Hepatocyte (in vitro differentiated cells): ENCODE measurements at regions not wholly inside any gene's neighbourhood (a gene's known extent, or its start where the extent isn't known, plus 50 kb on each side); places are given as distances from the start of the nearest gene placed in this dataset.

Experiments used
- DNase-seq: peaks from one replicate; pipeline ENCODE4 v3.0.0-alpha.2; 2016; ENCODE audit warnings: low spot score
- H2AFZ ChIP-seq: fragments of 200-600 bp; sonication (generic); 2 replicates; pipeline ENCODE4 v1.6.0; 2016; ENCODE audit warnings: antibody characterized with exemption, mild to moderate bottlenecking
- H3K27ac ChIP-seq: fragments of 200-600 bp; sonication (generic); 2 replicates; pipeline ENCODE4 v1.5.1; 2016; ENCODE audit warnings: mild to moderate bottlenecking
- H3K27me3 ChIP-seq: fragments of 200-600 bp; sonication (generic); 2 replicates; pipeline ENCODE4 v1.6.1; 2016
- H3K36me3 ChIP-seq: fragments of 200-600 bp; sonication (generic); replicated peaks from 2 replicates; pipeline ENCODE4 v1.5.1; 2016; ENCODE audit warnings: low read depth; ENCODE audit not compliant: insufficient read depth
- H3K4me1 ChIP-seq: fragments of 200-600 bp; sonication (generic); 2 replicates; pipeline ENCODE4 v1.5.1; 2016; ENCODE audit warnings: mild to moderate bottlenecking, moderate library complexity; ENCODE audit not compliant: insufficient read depth
- H3K4me2 ChIP-seq: fragments of 200-600 bp; sonication (generic); 2 replicates; pipeline ENCODE4 v1.6.0; 2016
- H3K4me3 ChIP-seq: fragments of 200-600 bp; sonication (generic); 2 replicates; pipeline ENCODE4 v1.5.1; 2016; ENCODE audit warnings: mild to moderate bottlenecking
- H3K79me2 ChIP-seq: fragments of 200-600 bp; sonication (generic); 2 replicates; pipeline ENCODE4 v1.6.0; 2017; ENCODE audit warnings: mild to moderate bottlenecking
- H3K9me2 ChIP-seq: fragments of 200-600 bp; sonication (generic); replicated peaks from 2 replicates; pipeline ENCODE4 v1.6.0; 2017; ENCODE audit warnings: mild to moderate bottlenecking; ENCODE audit not compliant: insufficient read depth
- H3K9me3 ChIP-seq: fragments of 200-600 bp; sonication (generic); 2 replicates; pipeline ENCODE4 v1.5.1; 2016; ENCODE audit warnings: low read depth, mild to moderate bottlenecking
- H4K20me1 ChIP-seq: fragments of 200-600 bp; sonication (generic); 2 replicates; pipeline ENCODE4 v1.6.0; 2016; ENCODE audit warnings: mild to moderate bottlenecking; ENCODE audit not compliant: insufficient read depth, poor library complexity, severe bottlenecking
- CTCF ChIP-seq: fragments of 200-600 bp; sonication (generic); IDR thresholded peaks from 2 replicates; pipeline ENCODE4 v1.5.1; 2016; ENCODE audit warnings: antibody characterized with exemption, mild to moderate bottlenecking; ENCODE audit not compliant: poor library complexity
- EZH2 ChIP-seq: fragments of 200-600 bp; sonication (generic); IDR thresholded peaks from 2 replicates; pipeline ENCODE4 v1.6.1; 2016; ENCODE audit warnings: antibody characterized with exemption, mild to moderate bottlenecking, borderline replicate concordance
- EZH2phosphoT487 ChIP-seq: fragments of 200-600 bp; sonication (generic); IDR thresholded peaks from one replicate; pipeline ENCODE4 v1.6.1; 2018; ENCODE audit warnings: antibody characterized with exemption, mild to moderate bottlenecking, low read depth, moderate library complexity; ENCODE audit not compliant: unreplicated experiment, severe bottlenecking
- WGBS: methylation state at CpG from one replicate; pipeline ENCODE4 v1.1.6; 2016; ENCODE audit warnings: low lambda C conversion rate; ENCODE audit errors: missing lambda C conversion rate; 5-methylcytosine and 5-hydroxymethylcytosine counted together

- H3K27me3 ChIP-seq, result no peaks in the 10 kb centered on the region
- 90% methylated on average over 7 of the region's 7 CpGs for WGBS
- no peak for DNase-seq
These were observed 217.9 kb downstream of the RRAGC start for GRCh38 chr1:38641661-38642060.

GRCh38 chr1:38640371-38640770 lies 219.2 kb downstream of the RRAGC start:
- H3K27me3 ChIP-seq, result no peaks in the 10 kb centered on the region
- no peaks in the 10 kb centered on the region for H3K4me1 ChIP-seq
- DNase-seq, result no peak
- no peak overlapping the region for H3K27ac ChIP-seq
- no peaks in the 10 kb centered on the region for H3K36me3 ChIP-seq
- TF ChIP-seq EZH2phosphoT487 (no peak), CTCF (no peak), EZH2 (no peak)
- H3K9me3 ChIP-seq, result no peaks in the 10 kb centered on the region
- H3K4me3 ChIP-seq, result no peak overlapping the region
- WGBS, result 87% methylated on average over 4 of the region's 4 CpGs
- no peaks in the 10 kb centered on the region for H4K20me1 ChIP-seq
- H2AFZ ChIP-seq, result no peak overlapping the region
- H3K4me2 ChIP-seq, result no peak overlapping the region
- H3K79me2 ChIP-seq, result no peaks in the 10 kb centered on the region
- no peaks in the 10 kb centered on the region for H3K9me2 ChIP-seq

More at GRCh38 chr1:38641661-38642060, 217.9 kb downstream of the RRAGC start:
- Histone ChIP-seq H3K4me3 (no peak overlapping the region), H4K20me1 (no peaks in the 10 kb centered on the region), H3K4me1 (no peaks in the 10 kb centered on the region), H2AFZ (no peak overlapping the region), H3K27ac (no peak overlapping the region), H3K79me2 (no peaks in the 10 kb centered on the region), H3K36me3 (no peaks in the 10 kb centered on the region), H3K9me2 (no peaks in the 10 kb centered on the region), H3K4me2 (no peak overlapping the region), H3K9me3 (no peaks in the 10 kb centered on the region)
- no peak for TF ChIP-seq CTCF

- Histone ChIP-seq H3K4me2 (no peak overlapping the region), H4K20me1 (no peaks in the 10 kb centered on the region), H3K79me2 (no peaks in the 10 kb centered on the region), H3K9me3 (no peaks in the 10 kb centered on the region), H3K4me3 (no peak overlapping the region), H3K27me3 (peaks cover 7% of the 10 kb centered on the region), H2AFZ (no peak overlapping the region), H3K9me2 (no peaks in the 10 kb centered on the region), H3K4me1 (no peaks in the 10 kb centered on the region), H3K36me3 (no peaks in the 10 kb centered on the region), H3K27ac (no peak overlapping the region)
- WGBS, result 80% methylated on average over 1 of the region's 1 CpG
- no peak for DNase-seq
- TF ChIP-seq CTCF (no peak), EZH2phosphoT487 (no peak), EZH2 (no peak)
These were observed 231.3 kb downstream of the RRAGC start for GRCh38 chr1:38628241-38628640.

- DNase-seq, result no peak
- Histone ChIP-seq H3K27ac (no peak overlapping the region), H4K20me1 (no peaks in the 10 kb centered on the region), H3K27me3 (peaks cover 7% of the 10 kb centered on the region), H3K4me2 (no peak overlapping the region), H3K36me3 (no peaks in the 10 kb centered on the region), H3K9me2 (no peaks in the 10 kb centered on the region), H3K9me3 (no peaks in the 10 kb centered on the region), H3K4me3 (no peak overlapping the region), H3K79me2 (no peaks in the 10 kb centered on the region), H3K4me1 (no peaks in the 10 kb centered on the region), H2AFZ (no peak overlapping the region)
- TF ChIP-seq EZH2phosphoT487 (no peak), CTCF (no peak), EZH2 (no peak)
- WGBS, result 74% methylated on average over 6 of the region's 6 CpGs
These were observed 233.6 kb downstream of the RRAGC start for GRCh38 chr1:38625939-38626338.
